GM04504 (cell line): ENCODE measurements at regions not wholly inside any gene's neighbourhood (a gene's known extent, or its start where the extent isn't known, plus 50 kb on each side); places are given as distances from the start of the nearest gene placed in this dataset.

Experiments
- DNase-seq: peaks from one replicate; pipeline ENCODE4 v3.0.0-alpha.2; 2012; ENCODE audit warnings: low read depth

DNA sequence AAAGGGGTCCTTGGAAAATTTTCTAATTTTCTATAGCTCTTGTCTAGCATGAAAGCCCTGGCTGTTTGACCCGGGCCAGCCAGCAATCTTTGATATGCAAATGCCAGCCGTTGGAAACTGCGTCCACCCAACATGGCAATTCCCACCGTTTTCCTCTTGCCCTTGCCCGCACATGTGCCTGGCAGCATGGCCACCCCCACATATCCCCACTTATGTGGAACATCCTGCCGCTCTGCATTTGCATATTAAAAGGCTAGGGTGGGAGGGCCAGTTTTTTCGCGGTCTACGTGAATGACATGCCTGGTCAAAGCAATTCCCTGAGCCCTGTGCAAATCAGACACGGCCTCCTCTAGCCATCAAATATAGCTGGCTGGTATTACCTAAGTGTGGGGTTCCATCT is 110.3 kb upstream of the TDRD3 start:
- DNase-seq: no peak

DNA sequence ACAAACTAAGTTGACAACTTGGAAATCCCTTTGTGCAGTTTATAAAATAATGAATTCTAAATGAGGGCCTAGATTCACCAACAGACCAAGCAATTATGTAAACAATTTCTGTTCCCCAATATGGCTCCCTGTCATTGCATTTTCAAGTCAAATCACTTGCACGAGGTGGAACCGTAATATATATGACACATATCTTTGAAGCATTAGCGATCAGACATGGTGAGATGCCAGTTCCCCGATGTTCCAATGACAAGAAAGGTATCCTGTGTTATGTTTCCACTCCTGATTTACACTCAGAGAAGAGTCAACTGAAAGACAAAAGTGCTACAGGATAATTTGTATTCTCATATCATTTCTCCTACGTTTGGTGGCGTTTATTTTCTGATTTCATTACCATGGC is 108.5 kb upstream of the TDRD3 start:
- no peak for DNase-seq

DNA sequence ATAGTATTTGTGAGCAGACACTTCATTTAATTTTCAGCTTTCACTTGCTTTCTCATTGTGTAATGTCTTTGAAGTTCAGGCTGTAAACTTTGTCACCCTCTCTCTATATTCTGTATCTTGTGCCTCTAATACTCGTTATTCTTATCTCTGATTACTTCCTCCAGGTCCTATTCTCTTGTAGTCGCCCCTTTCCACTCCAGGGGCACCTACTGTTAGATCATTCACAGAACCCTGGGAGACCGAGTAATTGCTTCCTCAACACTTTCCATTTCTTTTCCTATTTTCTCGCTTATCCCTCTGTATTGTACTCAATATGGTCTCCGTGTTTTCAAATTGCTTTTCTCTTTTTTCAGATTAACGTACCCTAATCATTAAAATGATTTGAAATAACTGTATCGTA is 93.9 kb upstream of the TDRD3 start:
- no peak for DNase-seq

DNA sequence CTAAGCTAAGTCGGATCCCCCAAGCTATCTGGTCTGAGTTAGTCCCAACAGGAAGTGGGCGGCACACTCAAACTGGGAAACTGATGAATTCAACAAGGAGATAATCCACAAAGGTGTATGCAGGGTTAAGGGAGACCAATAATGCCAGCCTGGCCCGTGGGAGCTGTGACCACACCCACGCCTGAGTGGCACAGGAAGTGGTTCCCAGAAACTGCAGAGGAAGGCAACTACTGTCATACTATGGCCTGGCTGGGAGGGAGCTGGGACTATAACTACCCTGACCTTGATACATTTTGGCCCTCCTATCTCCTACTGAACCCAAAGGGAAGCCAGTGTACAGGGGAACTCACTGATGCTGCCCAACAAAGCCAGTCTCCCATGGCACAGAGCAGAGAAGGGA is 85.5 kb upstream of the TDRD3 start:
- no peak for DNase-seq

DNA sequence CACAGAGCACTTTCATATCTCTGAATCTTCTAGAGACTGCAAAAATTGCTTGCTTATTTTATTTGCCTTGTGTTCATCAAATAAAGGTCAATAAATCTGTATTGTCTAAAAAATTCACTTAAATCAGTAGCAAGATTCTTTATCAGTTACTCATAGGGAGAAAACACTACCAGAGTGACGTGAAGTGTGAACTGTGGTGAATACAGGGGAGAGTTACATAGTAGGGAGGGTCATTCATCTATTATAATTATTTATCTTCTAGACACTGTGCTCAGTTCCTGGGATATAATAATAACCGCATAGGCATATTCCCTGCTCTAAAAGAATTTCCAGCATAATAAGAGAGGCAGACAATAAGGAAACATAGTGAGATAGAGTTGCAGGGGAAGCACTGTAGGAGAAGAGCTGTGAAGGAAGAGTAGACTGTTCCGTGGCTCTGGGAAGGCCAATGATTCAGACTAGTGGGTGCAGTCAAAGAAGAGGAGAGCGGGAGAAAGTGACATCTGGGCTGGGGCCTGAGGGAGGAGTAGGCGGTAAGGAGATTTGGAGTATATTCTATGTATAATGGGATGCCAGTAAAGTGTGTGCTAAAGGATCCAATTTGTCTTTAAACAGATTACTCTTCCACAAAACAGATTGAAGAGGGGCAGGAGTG is 84.0 kb upstream of the TDRD3 start:
- DNase-seq: no peak

DNA sequence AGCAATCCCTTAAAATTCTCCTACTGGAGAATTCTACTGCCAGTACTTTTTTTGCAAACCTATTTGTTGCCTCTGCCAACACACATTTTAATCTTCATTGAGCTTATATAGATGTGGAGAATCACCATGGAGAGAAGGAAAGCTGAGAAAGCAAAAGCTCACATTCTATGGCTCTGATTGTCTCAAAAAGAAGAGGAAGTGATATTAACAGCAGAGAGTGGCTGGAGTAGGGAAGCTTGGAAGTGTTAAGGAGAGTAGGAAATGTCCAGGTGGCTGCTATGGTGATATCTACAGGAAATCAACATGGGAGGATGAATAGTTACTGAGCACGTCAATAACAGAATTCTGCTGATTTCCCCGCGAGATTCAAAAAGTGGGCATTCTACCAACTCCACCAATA is 78.8 kb upstream of the TDRD3 start:
- DNase-seq: no peak

DNA sequence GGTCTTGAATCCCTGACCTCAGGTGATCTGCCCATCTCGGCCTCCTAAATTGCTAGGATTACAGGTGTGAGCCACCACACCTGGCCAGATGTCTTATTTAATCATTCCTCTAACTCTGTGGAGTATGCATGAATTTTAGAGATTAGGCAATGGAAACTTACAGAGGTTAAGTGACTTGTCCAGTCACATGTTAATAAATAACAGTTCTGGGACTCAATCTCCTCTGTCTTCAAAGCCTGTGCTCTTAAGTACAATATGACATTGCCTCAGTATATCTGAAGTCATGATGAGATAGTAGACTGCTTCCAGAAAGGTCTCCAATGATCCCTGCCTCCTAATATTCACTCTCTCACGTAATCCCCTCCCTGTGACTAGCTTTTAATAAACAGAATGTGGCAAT is 72.9 kb upstream of the TDRD3 start:
- no peak for DNase-seq

DNA sequence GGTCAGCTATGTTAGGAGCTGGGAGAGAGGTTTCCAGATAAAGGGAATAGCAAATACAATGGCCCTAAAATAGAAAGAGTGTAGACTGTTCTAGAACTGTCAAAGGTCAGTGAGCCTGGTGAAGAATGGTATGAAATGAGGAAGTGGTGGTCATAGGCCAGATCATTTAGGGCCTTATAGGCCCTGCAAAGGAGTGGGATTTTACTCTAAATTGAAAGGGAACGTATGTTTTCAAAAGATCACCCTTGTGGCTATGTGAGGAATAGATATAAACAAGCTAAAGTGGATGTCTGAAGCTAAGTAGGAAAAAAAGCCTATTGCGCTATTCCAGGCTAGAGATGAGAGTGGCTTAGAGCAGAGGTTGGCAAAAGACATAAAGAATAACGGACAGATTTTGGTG is 70.7 kb upstream of the TDRD3 start:
- no peak for DNase-seq

DNA sequence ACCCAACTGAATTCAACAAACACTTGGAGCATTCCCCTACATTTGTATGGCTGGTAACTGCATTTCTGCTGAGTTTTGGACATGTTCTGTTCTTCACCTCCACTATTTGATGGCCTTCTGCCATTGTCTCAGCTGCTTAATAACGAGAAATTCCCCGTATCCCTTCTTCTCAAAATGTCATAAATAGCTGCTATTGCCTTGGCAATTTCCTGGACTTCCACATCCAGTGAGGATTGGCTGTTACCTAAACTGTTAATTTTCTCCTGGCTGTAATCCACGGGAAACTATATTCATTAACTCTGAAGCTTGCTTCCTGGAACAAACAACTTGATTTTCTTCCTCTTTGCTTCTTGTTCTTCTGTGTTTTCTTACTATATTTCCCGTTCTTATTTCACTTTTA is 69.5 kb upstream of the TDRD3 start:
- no peak for DNase-seq

DNA sequence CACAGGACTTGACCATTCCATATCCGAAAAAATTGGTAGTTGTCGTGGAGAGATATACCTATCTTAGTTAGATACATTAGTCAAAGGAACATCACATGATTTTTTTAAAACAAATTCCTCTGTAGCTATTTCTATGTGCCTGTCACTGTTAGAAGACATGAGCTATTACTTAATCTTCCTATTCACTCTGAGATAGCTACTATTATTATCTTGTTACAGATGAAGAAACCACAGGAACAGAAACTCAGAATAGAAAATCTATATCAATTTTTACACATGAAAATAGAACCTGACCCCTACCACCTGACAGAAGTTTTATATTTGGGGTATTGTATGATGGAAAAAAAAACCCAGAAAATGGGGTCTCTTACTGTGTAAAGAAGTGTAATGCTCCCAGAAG is 68.9 kb upstream of the TDRD3 start:
- no peak for DNase-seq

DNA sequence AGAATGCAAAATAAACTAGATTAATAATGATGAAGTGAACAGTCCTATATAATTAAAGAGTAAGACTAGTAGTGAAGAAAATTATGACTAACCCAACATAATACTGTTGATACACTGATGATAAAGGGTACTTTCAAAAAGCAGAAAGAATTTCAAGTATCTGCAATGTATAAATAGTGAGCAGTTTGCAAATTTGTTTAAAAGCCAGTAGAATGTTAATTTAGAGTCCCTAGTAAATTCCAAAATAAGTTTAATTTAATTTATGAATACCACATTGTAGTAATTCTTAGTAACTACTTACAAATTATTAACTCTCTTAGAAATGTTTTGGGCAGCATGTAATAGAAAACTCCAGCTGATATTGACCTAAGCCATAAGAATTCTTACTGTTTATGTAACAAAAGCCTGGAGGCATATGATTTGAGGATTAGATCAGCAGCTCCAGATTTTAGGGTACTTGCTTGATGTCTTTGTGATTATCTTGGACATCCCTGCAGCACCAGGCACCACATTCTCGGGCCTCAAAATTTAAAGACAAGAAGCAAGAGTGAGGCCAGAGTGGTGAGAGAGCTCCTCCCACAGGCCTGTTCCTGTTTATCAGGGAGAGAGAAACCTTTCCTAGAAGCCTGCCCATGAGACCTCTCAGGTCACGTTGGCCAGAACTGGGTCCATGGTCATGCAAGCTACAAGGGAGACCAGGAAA is 67.6 kb upstream of the TDRD3 start:
- DNase-seq: peak; percentile 10

DNA sequence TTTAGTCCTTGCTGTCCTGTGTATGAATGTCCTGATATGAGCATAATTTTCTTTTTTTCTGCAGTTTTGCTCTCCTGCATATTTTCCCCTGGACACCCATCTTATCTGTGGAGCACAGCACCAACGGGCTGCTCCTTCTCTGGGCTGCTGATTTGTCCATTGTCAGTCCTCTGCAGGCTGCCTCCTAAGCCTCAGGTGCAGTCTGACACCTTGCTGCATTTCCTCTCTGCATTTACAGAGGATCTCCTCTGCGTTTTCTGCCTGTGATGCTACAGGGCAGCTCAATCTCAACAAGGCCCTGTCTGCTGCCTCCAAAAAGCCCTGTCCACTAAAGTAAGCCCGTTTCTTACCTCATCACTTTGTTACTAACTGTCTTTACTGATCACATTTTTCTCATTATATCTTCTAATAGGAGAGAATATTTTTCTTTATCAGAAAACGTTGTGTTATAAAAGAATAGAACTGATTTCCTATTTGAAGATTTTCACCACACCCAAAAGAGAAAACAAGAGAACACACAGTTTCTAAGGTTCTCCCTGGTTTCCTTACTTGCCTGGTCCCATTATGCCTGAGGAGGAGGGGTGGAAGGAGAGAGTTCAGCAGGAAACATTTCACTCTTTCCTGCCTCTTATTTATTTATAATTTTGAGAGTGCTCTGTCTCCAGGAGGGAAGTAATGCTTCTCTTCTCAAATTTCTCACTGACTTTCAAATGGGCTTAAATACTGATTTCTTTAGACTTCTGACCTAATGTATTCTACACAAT is 65.6 kb upstream of the TDRD3 start:
- DNase-seq: no peak

DNA sequence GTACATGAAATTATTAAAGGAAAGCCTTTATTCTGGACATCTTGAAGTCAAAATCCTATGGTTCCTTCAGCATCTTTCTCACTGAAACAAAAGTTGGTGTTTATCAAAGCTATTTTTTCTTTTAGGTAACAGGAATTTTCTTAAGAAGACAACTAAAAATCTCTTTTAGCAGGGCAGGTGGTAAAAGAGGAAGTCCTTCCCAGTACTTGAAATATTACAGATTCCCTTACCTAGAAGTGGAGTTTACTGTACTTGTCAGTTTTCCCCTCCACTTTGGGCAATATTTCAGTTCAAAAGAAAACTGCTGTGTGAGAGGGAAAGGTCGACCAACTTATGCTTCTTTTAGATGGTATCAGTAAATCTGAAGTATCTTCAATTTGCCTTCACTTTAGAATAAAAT is 64.3 kb upstream of the TDRD3 start:
- DNase-seq: no peak

DNA sequence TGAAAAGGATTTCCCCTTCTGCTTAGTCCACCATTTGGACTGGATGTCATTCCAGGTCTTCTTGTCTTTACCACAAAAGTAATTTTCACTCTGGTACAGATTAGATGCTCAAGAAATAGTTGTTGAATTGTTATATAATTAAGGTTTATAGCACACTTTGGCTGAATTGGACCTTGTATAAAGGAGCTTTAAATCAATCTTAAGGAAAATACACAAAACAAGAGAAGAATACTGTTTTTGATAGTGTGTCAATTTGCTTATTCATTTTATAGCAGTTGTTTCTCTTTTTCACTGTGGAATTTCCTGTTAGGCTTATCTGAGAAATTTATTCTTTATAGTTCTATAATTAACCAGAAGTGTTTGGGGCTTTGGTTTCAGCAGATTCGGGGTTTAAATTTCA is 62.7 kb upstream of the TDRD3 start:
- DNase-seq: no peak

DNA sequence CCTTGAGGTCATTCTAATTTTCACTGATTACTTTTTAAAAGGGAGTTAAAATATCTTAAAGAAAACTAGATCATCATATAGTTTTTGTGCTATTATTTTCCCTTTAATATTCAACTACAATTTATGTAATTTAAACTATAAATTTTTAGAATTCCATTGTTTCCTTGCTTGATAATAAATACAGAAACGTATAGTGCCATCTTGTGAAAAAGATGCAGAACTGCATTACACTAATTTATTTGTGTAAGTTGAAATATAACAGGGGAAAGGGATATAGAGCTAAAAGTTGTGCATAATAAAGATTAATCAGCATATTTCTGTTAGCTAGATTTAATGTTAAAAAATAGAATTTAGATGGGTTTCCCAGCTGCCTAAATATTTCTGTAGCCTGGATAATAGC is 61.5 kb upstream of the TDRD3 start:
- peak; percentile 1 for DNase-seq

DNA sequence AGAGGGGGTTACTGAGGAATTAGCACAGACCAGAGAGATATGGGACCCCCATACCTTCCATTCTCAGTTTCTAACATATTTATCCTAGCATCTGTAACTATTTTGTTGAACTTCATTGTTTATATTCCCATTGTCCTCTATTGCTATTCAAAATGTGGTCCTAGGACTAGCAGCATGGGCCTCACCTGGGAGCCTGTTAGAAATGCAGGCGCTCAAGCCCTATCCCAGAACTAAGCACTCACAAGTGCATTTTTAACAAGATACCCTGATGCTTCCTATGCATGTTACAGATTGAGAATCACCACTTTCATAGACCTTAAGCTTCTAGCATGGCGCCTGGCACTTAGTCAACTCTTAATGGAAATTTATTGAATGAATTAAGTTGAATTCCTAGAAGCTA is 58.3 kb upstream of the TDRD3 start:
- DNase-seq: no peak

DNA sequence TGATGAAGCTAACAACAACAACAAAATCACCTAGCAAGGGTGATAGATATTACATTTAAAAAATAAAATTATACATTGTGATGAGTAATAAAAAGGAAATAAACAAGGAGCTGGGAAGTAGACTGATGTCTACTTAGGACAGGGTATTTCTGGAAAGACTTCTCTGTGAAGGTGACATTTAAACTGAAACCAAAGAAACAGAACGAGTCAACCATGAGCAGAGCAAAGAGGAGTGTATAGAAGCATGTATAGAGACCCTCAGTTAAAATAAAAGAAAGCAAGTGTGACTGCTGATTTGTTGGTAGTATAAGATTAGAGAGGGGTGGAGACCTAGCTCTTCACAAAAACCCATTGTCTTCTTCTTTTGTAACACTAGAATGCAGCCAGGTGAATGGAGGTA is 53.0 kb upstream of the TDRD3 start:
- DNase-seq: no peak

DNA sequence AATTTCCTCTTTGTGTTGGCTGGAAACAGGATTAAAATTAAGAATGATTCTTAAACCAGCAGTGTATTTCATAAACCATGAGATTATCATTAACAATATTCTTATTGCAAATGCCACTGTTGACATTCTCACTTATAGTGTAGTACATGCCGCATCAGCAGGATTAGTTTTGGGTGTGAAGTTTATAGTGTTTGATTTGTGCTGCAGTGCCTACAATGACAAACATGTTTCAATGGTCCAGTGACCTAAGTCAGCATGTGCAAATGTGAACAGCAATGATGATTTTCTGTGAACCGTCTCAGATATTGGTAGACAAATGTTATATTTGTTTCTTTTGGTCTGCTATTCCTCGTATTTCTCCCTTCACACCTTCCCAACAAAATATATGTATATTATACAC is 49.8 kb upstream of the TDRD3 start:
- DNase-seq: no peak
